Right lobe of liver (tissue), 4 donors: ENCODE measurements at regions not wholly inside any gene's neighbourhood (a gene's known extent, or its start where the extent isn't known, plus 50 kb on each side); places are given as distances from the start of the nearest gene placed in this dataset.

Source experiments
- POLR2A ChIP-seq: fragments of 450-650 bp; IDR thresholded peaks from one replicate; pipeline ENCODE4 v1.6.1; 2017; ENCODE audit warnings: antibody characterized with exemption, mild to moderate bottlenecking
- TF ChIP-seq, protein P1 (sequence below), 4 donors: fragments of 200-600 bp in 3 of 4; fragments of 450-650 bp in 1 of 4; IDR thresholded peaks; one replicate each; pipeline versions ENCODE4 v1.5.1 to v1.8.0; 2016 to 2022; ENCODE audit warnings: antibody characterized with exemption in 4 of 4, mild to moderate bottlenecking in 2 of 4
- donor health status: DM: no; HTN: no; CAD: no.
- donor health status: DM: no; HTN: no; CAD: no.
- donor health status: DM: no; HTN: yes; CAD: no.

DNA sequence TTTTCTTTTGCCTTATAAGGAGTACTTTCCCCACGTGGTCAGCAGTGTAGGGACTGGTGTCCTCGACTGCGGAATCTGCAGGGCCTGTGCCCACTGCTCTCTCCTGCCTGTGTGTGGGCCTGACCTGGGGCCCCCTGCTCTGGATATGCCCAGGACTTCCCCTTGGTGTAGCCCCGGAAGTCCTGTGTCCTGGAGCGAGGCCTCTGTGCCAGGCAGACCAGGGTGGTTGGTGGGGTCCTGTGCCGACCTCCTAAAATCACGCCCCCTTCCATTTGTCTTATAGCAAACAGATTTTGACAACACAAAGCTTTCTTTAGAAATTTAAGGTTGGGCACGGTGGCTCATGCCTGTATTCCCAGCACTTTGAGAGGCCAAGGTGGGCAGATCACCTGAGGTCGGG is 64.2 kb downstream of the DLL1 start:
- TF ChIP-seq, protein P1, sequence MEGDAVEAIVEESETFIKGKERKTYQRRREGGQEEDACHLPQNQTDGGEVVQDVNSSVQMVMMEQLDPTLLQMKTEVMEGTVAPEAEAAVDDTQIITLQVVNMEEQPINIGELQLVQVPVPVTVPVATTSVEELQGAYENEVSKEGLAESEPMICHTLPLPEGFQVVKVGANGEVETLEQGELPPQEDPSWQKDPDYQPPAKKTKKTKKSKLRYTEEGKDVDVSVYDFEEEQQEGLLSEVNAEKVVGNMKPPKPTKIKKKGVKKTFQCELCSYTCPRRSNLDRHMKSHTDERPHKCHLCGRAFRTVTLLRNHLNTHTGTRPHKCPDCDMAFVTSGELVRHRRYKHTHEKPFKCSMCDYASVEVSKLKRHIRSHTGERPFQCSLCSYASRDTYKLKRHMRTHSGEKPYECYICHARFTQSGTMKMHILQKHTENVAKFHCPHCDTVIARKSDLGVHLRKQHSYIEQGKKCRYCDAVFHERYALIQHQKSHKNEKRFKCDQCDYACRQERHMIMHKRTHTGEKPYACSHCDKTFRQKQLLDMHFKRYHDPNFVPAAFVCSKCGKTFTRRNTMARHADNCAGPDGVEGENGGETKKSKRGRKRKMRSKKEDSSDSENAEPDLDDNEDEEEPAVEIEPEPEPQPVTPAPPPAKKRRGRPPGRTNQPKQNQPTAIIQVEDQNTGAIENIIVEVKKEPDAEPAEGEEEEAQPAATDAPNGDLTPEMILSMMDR (IDR thresholded peaks at IDR 0.05) = no peak
- no peak for TF ChIP-seq POLR2A
